Bronchial epithelial cell (primary cell): ENCODE measurements at regions not wholly inside any gene's neighbourhood (a gene's known extent, or its start where the extent isn't known, plus 50 kb on each side); places are given as distances from the start of the nearest gene placed in this dataset.

Experiments
- DNase-seq: peaks from one replicate; pipeline ENCODE4 v3.0.0-alpha.2; 2010; ENCODE audit warnings: low read depth
- FAIRE-seq: peaks from 2 replicates; lab custom pipeline; 2011; peaks lifted over from hg19 to GRCh38; lab: Jason Lieb, UNC
- H3K27me3 ChIP-seq: 2 replicates; pipeline ENCODE4 v1.5.1; 2011; ENCODE audit warnings: low read length; ENCODE audit not compliant: control insufficient read depth, insufficient read depth
- H3K36me3 ChIP-seq: 2 replicates; pipeline ENCODE4 v1.5.1; 2011; ENCODE audit warnings: low read length; ENCODE audit not compliant: control insufficient read depth, insufficient read depth
- H3K4me3 ChIP-seq: 2 replicates; pipeline ENCODE4 v1.5.1; 2011; ENCODE audit warnings: mild to moderate bottlenecking, low read depth, low read length, control low read depth
- CTCF ChIP-seq: IDR thresholded peaks from 2 replicates; pipeline ENCODE4 v1.5.1; 2011; ENCODE audit warnings: mild to moderate bottlenecking, moderate library complexity, low read length, control low read depth, inconsistent platforms; ENCODE audit not compliant: insufficient read depth, severe bottlenecking

GRCh38 chr15:52976516-52977075, 186.5 kb upstream of the ONECUT1 start:
- DNase-seq, result no peak
- H3K27me3 ChIP-seq, result no peaks in the 10 kb centered on the region
- no peak for TF ChIP-seq CTCF
- no peak for FAIRE-seq
- no peaks in the 10 kb centered on the region for H3K36me3 ChIP-seq
- no peak overlapping the region for H3K4me3 ChIP-seq

- no peaks in the 10 kb centered on the region for H3K36me3 ChIP-seq
- no peak for FAIRE-seq
- no peaks in the 10 kb centered on the region for H3K27me3 ChIP-seq
- no peak for TF ChIP-seq CTCF
- DNase-seq, result no peak
- no peak overlapping the region for H3K4me3 ChIP-seq
Observed at GRCh38 chr15:52975941-52976449, 185.9 kb upstream of the ONECUT1 start.

- TF ChIP-seq CTCF, result no peak
- no peaks in the 10 kb centered on the region for H3K27me3 ChIP-seq
- no peak overlapping the region for H3K4me3 ChIP-seq
- no peaks in the 10 kb centered on the region for H3K36me3 ChIP-seq
- DNase-seq, result no peak
- no peak for FAIRE-seq
Observed at GRCh38 chr15:52963865-52964264, 173.7 kb upstream of the ONECUT1 start.

GRCh38 chr15:52960283-52960682, 170.1 kb upstream of the ONECUT1 start:
- Histone ChIP-seq H3K36me3 (no peaks in the 10 kb centered on the region), H3K27me3 (no peaks in the 10 kb centered on the region), H3K4me3 (no peak overlapping the region)
- no peak for FAIRE-seq
- no peak for DNase-seq
- no peak for TF ChIP-seq CTCF

- DNase-seq (no peak), FAIRE-seq (no peak)
- no peak overlapping the region for H3K4me3 ChIP-seq
- H3K27me3 ChIP-seq, result no peaks in the 10 kb centered on the region
- TF ChIP-seq CTCF, result no peak
- H3K36me3 ChIP-seq, result no peaks in the 10 kb centered on the region
Observed at GRCh38 chr15:52943746-52944145, 153.6 kb upstream of the ONECUT1 start.

- Histone ChIP-seq H3K27me3 (no peaks in the 10 kb centered on the region), H3K36me3 (no peaks in the 10 kb centered on the region), H3K4me3 (no peak overlapping the region)
- DNase-seq (no peak), FAIRE-seq (no peak)
- no peak for TF ChIP-seq CTCF
Observed at GRCh38 chr15:52936489-52936888, 146.4 kb upstream of the ONECUT1 start.
